NCI-H2081 (cell line): ENCODE measurements at regions not wholly inside any gene's neighbourhood (a gene's known extent, or its start where the extent isn't known, plus 50 kb on each side); places are given as distances from the start of the nearest gene placed in this dataset.

Experiments
- DNase-seq, 2 experiments: peaks; one replicate each; lab custom pipeline; 2025; lab: John Stamatoyannopoulos, UW

DNA sequence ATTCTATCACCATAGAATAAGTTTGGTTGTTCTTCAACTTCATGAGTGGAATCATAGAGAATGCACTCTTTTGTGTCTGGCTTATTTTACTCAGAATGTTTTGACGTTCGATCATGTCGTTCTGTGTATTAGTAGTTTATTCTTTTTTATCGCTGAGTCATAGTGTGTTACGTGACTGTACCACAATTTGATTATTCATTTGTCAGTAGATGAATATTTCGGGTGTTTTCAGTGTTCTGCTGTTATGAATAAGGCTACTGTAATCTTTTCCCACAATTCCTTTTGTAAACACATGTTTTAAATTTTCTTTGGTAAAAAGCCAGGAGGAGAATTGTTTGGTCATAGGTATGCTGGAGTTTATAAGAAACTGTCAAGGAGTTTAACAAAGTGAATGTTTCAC is 279.9 kb upstream of the B3GAT1 start:
- no peak for DNase-seq

DNA sequence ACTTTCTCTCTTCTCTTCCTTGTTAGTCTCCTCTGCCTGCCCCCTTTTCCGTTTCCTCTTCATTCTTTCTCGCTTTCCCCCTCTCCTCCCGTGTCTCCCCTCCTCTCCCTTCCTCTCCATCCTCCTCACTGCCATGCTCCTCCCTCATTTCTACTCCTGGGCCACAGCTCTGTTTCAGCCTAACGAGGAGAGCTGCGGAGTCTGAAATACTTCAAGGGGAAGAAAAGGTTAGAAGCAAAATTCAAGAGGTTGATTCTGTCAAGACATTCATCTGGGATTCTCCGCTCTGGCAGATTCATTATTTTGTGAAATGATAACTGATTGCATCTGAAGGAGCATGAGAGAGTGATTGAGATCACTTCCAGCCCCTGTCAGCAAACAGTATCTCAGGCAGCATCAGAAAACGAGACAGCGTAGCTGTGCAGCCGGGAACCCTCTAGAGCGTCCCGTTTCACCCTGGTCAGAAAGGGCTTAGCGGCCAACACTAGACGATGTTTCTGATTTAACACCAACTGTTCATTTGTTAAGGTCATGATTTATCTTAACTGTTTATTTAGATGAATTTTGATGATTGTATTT is 279.3 kb upstream of the B3GAT1 start:
- DNase-seq, result no peak

- DNase-seq, result no peak
Observed at GRCh38 chr11:134689886-134690285, 277.8 kb upstream of the B3GAT1 start.

DNA sequence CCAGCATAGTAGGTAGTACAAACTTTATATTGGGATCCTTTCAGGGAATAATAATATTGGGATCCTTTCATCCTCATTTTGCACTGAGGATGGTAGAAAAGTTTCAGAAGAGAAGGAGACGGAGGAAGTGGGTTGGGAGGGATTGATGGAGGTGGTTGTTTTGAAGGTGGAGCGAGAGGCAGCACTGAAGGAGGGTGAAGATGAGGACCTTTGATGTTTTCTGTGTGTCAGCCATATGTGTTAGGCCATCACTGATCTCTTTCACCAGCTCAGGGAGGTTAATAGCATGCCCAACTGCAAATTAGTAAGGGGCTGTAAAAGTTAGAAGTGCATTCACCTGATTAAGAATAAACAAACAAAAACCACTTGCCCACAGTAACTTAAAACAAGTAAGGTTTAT is 275.5 kb upstream of the B3GAT1 start:
- no peak for DNase-seq

GRCh38 chr11:134686460-134687061 is 274.5 kb upstream of the B3GAT1 start:
- no peak for DNase-seq

DNA sequence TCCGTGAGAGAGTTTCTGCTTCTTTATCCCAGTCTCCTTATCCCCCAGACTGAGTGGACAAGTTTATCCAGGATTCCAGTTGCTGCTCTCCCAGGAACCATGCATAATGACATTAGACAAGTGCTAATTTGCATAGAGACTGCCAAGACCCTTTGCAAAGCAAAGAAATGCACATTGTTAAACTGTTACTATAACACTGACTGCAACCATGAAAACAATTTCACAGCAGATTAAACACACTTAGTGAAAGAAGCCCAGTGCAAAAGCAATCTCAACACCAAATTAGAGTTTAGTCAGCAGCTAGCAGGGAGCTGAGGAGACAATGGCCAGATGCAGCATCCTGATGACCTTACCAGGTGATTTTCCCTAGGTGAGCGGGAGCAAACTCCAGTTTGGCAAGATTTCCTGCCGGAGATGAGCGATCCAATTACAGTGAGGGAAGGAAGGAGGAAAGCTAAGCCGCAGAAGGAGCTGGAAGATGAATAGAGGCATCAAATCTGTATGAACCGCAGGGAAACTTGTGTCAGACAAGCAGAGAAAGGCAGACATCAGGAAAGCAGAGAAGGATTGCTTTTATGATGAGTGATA is 273.8 kb upstream of the B3GAT1 start:
- no peak for DNase-seq

GRCh38 chr11:134684576-134684975 is 272.5 kb upstream of the B3GAT1 start:
- DNase-seq, result no peak

DNA sequence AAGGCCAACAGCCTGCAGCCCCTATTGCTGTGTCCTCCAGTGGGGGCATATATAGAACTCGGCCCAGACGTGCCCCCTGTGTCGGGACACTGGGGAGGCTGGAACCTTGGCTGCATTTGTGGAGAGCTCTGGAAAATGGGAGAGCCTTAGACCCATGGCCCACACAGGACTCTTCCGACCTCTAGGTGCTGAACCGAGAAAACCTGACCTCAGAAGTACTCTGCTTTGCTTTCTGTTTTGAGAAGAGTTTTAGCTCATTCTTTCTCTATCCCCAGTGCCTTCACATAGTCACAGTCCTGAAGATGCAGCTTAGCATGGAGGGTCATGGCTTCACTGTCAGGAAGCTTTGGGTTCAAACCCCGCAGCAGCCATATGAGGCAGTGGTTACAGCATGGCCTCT is 271.8 kb upstream of the B3GAT1 start:
- no peak for DNase-seq

DNA sequence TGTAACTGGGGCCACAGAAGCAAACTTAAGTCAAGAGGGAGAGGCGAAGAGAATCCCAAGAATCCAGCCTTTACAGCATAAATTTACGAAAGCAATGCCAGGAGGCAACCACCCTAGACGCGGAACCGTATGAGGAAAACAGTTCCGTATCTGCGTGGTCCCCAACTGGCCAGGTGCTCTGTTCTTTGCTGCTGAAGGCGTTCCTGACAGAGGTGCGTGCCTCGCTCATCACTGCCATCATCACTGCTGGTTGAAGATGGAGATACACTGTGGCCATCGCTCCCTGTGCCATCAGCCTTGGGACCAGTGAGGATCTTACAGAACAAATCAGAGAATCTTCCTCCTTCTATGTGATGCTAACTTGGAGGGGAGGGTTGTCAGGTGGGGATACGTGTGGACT is 270.5 kb upstream of the B3GAT1 start:
- DNase-seq, result no peak

GRCh38 chr11:134679592-134679991 is 267.6 kb upstream of the B3GAT1 start:
- no peak for DNase-seq

GRCh38 chr11:134678744-134679143 is 266.7 kb upstream of the B3GAT1 start:
- DNase-seq, result no peak

- DNase-seq, result no peak
Observed at GRCh38 chr11:134677891-134678551, 266.0 kb upstream of the B3GAT1 start.

DNA sequence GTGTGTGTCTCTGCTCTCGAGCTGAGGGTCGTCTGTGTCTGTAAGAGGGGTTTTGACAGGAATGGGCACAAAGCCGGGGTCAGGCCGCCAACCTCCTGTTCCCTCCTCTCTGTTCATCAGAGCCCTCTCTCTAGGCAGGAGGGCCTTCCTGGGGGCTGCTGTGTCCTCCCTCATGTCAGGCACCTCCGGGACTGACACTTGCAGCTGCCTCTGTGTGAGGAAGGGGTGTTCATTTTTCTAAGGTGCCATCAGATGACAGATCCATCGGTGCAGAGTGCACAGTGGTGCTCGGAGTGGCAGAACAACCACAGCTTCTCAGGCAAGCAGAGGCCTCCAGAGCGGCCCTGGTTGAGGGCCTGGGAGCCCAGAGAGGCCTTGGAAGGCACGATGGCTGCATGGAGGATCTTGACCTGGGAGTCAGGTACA is 265.4 kb upstream of the B3GAT1 start:
- no peak for DNase-seq

- DNase-seq, result no peak
Observed at GRCh38 chr11:134676516-134677287, 264.7 kb upstream of the B3GAT1 start.

DNA sequence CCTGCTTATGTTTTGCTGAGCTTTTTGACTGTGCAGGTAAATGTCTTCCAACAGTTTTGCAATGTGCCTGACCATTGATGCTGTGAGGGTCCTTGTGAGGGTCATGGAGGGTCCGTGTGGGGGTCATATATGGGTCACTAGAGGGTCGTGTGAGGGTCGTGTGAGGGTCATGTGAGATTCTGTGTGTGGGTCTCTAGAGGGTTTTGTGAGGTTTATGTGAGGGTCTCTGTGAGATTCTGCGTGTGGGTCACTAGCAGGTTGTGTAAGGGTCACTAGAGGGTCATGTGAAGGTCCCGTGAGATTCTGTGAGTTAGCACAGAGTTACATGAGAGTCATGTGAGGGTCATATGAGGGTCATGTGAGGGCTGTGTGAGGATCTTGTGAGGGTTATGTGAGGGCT is 263.9 kb upstream of the B3GAT1 start:
- DNase-seq, result no peak

- no peak for DNase-seq
Observed at GRCh38 chr11:134674974-134675373, 262.9 kb upstream of the B3GAT1 start.

DNA sequence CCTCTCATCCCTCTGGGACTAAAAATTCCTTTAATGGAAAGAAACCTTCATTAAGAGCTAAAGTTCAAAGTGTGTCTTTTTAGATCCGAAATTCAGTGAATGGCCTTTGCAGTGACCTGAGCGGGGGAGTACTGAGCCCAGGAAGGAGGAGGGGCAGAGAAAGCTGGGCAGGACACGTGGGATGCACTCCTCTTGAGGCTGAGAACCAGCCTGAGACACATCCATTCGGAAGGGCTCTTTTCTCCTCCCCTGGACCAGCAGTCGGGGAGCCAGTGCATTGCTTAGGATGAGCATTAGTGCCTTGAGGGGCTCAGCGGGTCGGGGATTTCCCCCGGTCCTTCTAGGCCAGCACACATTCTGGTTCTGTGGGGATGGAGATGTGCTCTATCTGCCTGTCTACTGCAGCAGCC is 258.9 kb upstream of the B3GAT1 start:
- DNase-seq, result no peak

- DNase-seq, result no peak
Observed at GRCh38 chr11:134670247-134670782, 258.3 kb upstream of the B3GAT1 start.

- DNase-seq, result no peak
Observed at GRCh38 chr11:134669796-134670195, 257.8 kb upstream of the B3GAT1 start.

DNA sequence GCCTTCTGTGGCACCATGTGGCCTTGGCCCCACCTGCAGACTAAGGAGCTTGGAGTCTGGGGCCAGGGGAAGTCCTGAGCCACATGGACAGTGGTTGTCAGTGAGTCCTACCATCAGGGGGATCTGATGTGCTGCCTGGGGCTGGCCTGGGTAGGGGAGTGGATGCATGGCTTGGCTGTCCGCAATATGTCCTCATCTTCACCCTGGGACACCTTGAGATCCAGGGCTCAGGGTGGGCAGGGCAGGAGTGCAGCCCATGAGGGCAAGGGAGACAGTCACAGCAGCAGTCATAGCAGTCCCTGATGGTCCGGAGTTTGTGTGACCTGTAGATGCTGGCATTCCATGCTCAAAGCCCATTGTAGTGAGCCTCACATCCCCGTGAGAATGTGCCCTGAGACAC is 256.8 kb upstream of the B3GAT1 start:
- DNase-seq, result no peak

GRCh38 chr11:134668076-134668475 is 256.0 kb upstream of the B3GAT1 start:
- DNase-seq, result no peak

- DNase-seq, result no peak
Observed at GRCh38 chr11:134667505-134667904, 255.5 kb upstream of the B3GAT1 start.
